TTC549 (cell line): ENCODE measurements at regions not wholly inside any gene's neighbourhood (a gene's known extent, or its start where the extent isn't known, plus 50 kb on each side); places are given as distances from the start of the nearest gene placed in this dataset.
"Not testable (repeated sequence)": the region's sequence is repeated elsewhere in the genome, so short reads cannot be mapped to it uniquely, and the experiment has no call there.

Source experiments
- FAIRE-seq: peaks from 2 replicates; lab custom pipeline; 2012; peaks lifted over from hg19 to GRCh38; lab: Jason Lieb, UNC

DNA sequence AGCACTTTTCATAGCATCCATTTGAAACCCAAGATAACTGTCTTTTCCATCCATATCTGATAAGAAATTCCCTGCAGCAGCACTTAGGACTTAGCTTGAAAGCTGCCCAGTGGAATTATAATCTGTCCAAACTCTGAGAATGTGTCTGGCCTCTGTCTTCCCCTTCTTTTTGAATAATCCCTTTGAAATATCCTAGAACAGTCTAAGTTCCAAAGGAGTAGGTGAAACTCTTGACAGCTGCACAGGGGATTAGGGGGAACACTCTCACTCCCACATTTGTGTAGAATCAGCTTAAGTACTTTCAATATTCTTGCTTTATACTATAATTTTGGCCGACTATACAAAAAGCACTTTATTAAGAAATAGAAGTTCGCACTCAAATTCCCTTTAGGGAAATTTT, 157.7 kb downstream of the PAPSS1 start:
- FAIRE-seq: no peak

GRCh38 chr4:107561481-107561880, 158.6 kb downstream of the PAPSS1 start:
- no peak for FAIRE-seq

GRCh38 chr4:107559653-107560052, 160.4 kb downstream of the PAPSS1 start:
- no peak for FAIRE-seq

- no peak for FAIRE-seq
These were observed 167.7 kb downstream of the PAPSS1 start for GRCh38 chr4:107552306-107552705.

DNA sequence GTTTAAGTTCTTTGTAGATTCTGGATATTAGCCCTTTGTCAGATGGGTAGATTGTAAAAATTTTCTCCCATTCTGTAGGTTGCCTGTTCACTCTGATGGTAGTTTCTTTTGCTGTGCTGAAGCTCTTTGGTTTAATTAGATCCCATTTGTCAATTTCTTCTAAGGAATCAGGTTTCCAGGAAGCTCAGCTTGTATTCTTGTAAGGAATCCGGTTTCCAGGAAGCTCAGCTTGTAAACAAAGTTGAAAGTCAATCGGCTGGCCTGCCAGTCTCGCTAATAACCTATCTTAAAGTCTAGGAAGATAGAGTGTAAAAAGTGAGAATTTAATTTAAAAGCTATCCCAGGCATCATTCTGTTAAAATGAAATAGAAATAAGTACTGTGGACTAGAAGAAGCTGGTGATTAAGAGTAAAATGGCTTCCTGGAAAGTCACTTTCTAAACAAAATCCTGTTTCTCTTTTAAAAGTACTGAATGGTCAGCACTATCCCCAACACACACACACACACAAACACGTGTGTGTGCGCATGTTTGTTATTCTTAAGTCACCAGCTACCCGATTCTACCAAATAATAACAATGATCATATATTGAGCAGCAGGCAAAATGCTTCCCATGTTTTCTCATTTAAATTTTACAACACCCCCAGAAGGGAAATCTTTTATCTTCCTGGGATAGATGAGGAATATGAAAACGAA, 171.7 kb downstream of the PAPSS1 start:
- FAIRE-seq: no peak

GRCh38 chr4:107546638-107547037, 173.4 kb downstream of the PAPSS1 start:
- FAIRE-seq: no peak

DNA sequence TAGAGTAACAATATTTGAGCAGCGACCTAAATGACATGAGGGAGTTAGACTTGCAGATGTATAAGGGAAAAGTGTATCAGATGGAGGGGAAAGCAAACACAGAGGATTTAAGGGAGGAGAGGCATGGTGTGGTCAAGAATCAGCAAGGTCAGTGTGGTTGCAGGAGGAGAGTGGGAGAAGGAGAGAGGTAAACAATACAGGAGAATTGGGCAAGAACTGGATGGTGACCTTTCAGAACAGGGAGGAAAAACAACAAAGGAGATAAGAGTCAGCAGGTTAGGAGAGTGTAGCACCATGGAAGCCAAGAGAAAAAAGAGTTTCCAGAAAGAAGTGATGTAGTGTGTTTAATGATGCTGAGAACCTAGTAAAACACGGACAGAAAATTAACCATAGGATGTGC, 178.5 kb downstream of the PAPSS1 start:
- no peak for FAIRE-seq

DNA sequence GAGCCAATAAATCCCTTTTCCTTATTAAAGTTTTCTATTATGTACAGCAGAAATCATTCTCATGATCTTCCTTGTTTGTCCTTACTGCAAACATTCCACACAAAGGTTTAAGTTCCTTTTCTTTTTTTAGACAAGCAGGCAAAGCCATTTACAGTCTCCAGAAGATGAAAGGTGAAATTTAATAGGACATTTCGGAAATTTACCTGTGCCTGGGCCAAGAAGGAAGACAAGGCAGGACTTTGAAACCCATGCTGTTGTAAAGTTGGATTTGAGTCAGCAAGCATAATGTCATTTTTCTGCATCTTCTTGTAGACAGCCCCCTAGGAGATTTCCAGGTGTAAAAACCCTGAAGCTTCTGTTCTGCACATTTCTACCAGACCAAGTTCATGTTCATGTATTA, 188.1 kb downstream of the PAPSS1 start:
- FAIRE-seq: no peak

- FAIRE-seq: no peak
These were observed 199.7 kb downstream of the PAPSS1 start for GRCh38 chr4:107520368-107520767.

DNA sequence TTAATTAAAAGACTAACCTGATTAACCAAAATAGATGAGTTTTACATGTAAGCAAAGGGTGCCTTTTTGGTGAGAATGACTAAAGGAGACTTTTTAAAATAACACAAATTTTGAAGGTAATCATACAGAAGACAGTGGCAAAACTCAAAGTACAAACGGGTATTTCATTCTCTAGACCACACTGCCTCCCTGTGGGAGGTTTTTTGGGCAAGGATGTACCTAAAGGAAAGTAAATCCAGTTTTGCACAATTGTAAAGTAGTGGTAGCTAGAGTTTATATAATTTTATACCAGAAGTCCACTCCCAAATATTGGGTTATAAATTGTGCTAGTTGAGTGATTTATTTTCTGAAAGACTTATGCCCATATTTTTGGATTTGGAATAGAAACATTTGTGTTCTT, 201.0 kb downstream of the PAPSS1 start:
- no peak for FAIRE-seq

GRCh38 chr4:107518076-107518475, 202.0 kb downstream of the PAPSS1 start:
- FAIRE-seq: no peak

DNA sequence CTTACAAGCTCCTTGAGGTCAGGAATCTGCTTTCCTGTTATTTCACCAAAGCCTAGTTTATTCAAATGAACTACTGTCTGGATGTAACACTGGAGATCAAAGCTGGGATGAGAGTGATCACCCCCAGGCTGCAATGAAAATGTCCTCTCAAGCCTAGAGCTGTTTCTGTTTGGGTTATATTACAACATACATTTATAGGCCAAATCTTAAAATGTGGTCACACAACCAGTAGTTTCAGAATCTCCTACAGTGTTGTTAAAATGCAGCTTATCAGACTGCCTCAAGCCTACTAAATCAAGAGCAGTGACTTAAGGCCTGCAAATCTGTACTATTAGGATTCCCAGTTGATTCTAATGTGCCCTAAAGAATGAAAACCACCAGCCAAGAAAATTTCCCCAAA, 207.5 kb downstream of the PAPSS1 start:
- no peak for FAIRE-seq

GRCh38 chr4:107509615-107510014, 210.4 kb downstream of the PAPSS1 start:
- FAIRE-seq: no peak

DNA sequence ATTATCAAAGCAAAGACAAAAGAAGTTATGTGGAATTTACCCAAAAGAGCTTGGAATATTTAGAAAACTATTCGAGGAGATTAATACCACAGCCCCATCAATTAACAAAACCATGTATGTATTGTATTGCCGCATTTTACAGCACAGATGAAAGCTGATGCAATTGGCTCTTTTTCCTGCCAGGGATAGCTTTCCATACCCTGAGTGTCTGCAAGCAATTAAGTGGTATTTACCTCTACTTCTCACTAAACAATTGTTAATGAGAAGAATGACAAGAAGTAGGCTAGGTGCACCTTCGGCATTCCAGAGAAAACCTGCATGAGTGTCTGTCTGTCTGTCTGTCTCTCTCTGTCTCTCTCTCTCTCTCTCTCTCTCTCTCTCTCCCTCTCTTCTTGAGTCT, 219.5 kb downstream of the PAPSS1 start:
- FAIRE-seq: no peak

GRCh38 chr4:107497054-107497453, 223.0 kb downstream of the PAPSS1 start:
- FAIRE-seq: no peak

- FAIRE-seq: no peak
These were observed 227.5 kb downstream of the PAPSS1 start for GRCh38 chr4:107492566-107492965.

- FAIRE-seq: no peak
These were observed 229.9 kb downstream of the PAPSS1 start for GRCh38 chr4:107490116-107490515.

GRCh38 chr4:107483621-107484020, 236.4 kb downstream of the PAPSS1 start:
- not testable (repeated sequence) for FAIRE-seq

DNA sequence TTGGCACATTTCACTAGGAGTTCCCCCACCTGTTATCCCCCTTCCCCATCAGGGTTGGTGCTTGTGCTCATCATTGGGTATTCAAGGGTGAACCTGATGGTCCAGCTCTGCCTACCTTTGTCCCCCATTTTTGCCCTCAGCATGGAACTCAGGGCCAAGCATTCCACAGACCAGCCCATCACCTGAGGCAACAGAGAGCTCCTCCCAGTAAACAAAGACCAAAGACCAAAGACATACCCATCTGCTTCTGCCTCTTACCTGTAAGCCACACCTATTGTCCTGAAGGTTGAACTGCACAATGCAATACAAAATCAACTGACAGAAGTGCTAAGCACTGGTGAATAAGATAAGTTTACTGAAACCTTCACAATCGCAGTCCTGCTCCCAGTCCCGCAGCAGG, 237.5 kb downstream of the PAPSS1 start:
- no peak for FAIRE-seq

GRCh38 chr4:107478327-107478980, 241.6 kb downstream of the PAPSS1 start:
- no peak for FAIRE-seq

- no peak for FAIRE-seq
These were observed 246.9 kb downstream of the PAPSS1 start for GRCh38 chr4:107473126-107473525.

DNA sequence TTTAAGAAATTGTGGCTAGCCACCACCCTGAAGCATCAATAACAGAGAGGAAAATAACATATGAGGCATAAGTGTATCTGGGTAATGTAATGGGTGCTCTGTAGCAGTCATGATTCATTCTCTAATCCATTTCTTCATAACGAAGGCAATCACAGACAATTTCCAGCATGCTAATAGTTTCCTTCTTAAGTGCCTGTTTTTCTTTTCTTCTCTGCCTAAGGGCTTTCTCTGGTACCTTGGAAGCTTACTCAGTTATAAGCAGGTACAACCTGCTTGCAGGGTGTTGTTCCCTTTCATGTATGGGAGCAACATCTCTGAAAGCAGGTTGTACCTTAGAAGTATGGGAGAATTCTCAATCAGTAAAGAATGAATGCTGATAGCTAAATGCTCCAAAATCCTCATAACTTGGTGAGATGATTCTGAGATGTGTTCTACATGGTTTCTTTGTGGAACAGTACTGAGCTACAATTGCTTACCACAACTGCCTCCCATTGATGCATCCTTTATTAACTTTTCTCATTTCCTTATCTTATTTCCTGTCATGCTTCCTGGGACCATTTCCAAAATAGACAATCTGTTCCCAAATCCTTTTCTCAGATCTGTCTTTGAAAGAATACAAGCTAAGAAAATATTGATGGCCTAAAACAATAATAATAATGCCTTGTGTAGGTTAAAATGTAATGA, 247.6 kb downstream of the PAPSS1 start:
- no peak for FAIRE-seq

DNA sequence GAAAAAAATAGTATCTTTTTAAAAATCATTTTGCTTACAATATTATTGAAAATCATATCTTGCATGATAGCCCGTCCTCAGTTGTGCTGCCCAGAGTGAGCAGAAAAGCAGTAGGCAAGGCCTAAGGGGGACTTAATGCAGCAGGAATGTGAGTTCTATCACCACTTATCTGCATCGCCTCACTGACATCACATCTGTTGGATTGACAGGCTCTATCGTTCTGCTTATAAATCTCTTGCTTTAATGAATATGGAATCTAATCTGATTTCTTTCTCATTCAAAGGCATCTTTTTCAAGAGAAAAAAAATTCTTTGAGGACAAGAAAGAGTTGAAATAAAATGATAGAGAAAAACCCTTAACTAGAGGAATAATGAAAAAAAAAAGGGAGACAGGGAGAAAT, 249.9 kb downstream of the PAPSS1 start:
- no peak for FAIRE-seq

- no peak for FAIRE-seq
These were observed 251.2 kb downstream of the PAPSS1 start for GRCh38 chr4:107468812-107469211.
